Parathyroid adenoma (tissue), 2 donors: ENCODE measurements at regions not wholly inside any gene's neighbourhood (a gene's known extent, or its start where the extent isn't known, plus 50 kb on each side); places are given as distances from the start of the nearest gene placed in this dataset.

Source experiments
- H2AFZ ChIP-seq: fragments of 300-600 bp; sonication (generic); one replicate; pipeline ENCODE4 v1.7.0; 2017; ENCODE audit warnings: antibody characterized with exemption, mild to moderate bottlenecking
- H3K27ac ChIP-seq: fragments of 300-600 bp; sonication (generic); one replicate; pipeline ENCODE4 v1.7.0; 2017
- H3K27me3 ChIP-seq: fragments of 300-600 bp; sonication (generic); one replicate; pipeline ENCODE4 v1.7.0; 2017; ENCODE audit warnings: low read length; ENCODE audit not compliant: control insufficient read depth, insufficient read depth
- H3K36me3 ChIP-seq: fragments of 300-600 bp; sonication (generic); one replicate; pipeline ENCODE4 v1.7.0; 2017; ENCODE audit warnings: low read length; ENCODE audit not compliant: control insufficient read depth, insufficient read depth
- H3K4me1 ChIP-seq: fragments of 300-600 bp; sonication (generic); one replicate; pipeline ENCODE4 v1.7.0; 2017; ENCODE audit warnings: control low read depth
- H3K4me2 ChIP-seq: fragments of 300-600 bp; sonication (generic); one replicate; pipeline ENCODE4 v1.7.0; 2017; ENCODE audit warnings: low read length
- H3K4me3 ChIP-seq: fragments of 300-600 bp; sonication (generic); one replicate; pipeline ENCODE4 v1.7.0; 2017; ENCODE audit warnings: low read depth, low read length
- H3K79me2 ChIP-seq: fragments of 300-600 bp; sonication (generic); one replicate; pipeline ENCODE4 v1.7.0; 2017; ENCODE audit warnings: control low read depth
- H3K9ac ChIP-seq: fragments of 300-600 bp; sonication (generic); one replicate; pipeline ENCODE4 v1.7.0; 2017; ENCODE audit warnings: mild to moderate bottlenecking
- H3K9me3 ChIP-seq: fragments of 300-600 bp; sonication (generic); one replicate; pipeline ENCODE4 v1.7.0; 2017; ENCODE audit warnings: low read length; ENCODE audit not compliant: control insufficient read depth
- TF ChIP-seq, protein P1 (sequence below): fragments of 300-600 bp; sonication (generic); IDR thresholded peaks from one replicate; pipeline ENCODE4 v1.7.0; 2017; ENCODE audit warnings: antibody characterized with exemption, mild to moderate bottlenecking
- donor health status: primary hyperparathyroidism.

DNA sequence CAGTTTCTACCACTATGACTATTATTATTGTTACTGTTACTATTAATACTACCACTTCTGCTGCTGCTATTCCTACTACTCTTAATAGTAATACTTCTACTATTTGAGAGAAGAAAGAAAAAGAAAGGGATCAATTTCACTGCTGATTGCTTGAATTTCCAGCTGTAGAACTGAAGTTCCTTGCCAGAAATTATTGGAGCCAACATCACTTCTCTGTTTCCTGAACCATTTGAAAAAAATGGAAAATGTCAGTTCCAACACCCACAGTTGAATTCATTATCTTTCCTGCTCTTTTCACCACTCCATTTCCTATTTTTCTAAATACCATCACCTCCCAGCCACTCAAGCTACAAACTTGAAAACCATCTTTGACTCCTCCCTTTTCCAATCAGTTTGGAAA is 54.1 kb upstream of the PIK3C2G start:
- Histone ChIP-seq H3K9ac (no peak overlapping the region), H3K9me3 (no peaks in the 10 kb centered on the region), H3K4me1 (no peaks in the 10 kb centered on the region), H2AFZ (no peak overlapping the region), H3K36me3 (no peaks in the 10 kb centered on the region), H3K27ac (no peak overlapping the region), H3K4me2 (no peak overlapping the region), H3K79me2 (no peaks in the 10 kb centered on the region), H3K4me3 (no peak overlapping the region), H3K27me3 (no peaks in the 10 kb centered on the region)
- TF ChIP-seq, protein P1, sequence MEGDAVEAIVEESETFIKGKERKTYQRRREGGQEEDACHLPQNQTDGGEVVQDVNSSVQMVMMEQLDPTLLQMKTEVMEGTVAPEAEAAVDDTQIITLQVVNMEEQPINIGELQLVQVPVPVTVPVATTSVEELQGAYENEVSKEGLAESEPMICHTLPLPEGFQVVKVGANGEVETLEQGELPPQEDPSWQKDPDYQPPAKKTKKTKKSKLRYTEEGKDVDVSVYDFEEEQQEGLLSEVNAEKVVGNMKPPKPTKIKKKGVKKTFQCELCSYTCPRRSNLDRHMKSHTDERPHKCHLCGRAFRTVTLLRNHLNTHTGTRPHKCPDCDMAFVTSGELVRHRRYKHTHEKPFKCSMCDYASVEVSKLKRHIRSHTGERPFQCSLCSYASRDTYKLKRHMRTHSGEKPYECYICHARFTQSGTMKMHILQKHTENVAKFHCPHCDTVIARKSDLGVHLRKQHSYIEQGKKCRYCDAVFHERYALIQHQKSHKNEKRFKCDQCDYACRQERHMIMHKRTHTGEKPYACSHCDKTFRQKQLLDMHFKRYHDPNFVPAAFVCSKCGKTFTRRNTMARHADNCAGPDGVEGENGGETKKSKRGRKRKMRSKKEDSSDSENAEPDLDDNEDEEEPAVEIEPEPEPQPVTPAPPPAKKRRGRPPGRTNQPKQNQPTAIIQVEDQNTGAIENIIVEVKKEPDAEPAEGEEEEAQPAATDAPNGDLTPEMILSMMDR = no peak

DNA sequence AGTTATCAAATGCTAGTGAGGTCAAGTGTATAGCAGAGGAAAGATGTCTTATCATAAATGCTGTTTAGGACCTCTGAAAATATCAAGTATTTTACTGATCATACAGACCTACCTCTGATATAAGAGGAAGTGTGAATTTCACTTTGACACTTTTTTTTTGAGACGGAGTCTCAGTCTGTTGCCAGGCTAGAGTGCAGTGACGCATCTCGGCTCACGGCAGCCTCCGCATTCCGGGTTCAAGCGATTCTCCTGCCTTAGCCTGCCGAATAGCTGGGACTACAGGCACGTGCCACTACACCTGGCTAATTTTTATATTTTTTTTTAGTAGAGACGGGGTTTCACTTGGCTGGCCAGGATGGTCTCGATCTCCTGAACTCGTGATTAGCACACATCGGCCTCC is 55.1 kb upstream of the PIK3C2G start:
- no peak overlapping the region for H3K27ac ChIP-seq
- H3K4me2 ChIP-seq = no peak overlapping the region
- H3K4me3 ChIP-seq = no peak overlapping the region
- TF ChIP-seq, protein P1 = no peak
- no peaks in the 10 kb centered on the region for H3K36me3 ChIP-seq
- no peak overlapping the region for H3K9ac ChIP-seq
- no peaks in the 10 kb centered on the region for H3K4me1 ChIP-seq
- no peaks in the 10 kb centered on the region for H3K9me3 ChIP-seq
- H3K27me3 ChIP-seq = no peaks in the 10 kb centered on the region
- H3K79me2 ChIP-seq = no peaks in the 10 kb centered on the region
- no peak overlapping the region for H2AFZ ChIP-seq

DNA sequence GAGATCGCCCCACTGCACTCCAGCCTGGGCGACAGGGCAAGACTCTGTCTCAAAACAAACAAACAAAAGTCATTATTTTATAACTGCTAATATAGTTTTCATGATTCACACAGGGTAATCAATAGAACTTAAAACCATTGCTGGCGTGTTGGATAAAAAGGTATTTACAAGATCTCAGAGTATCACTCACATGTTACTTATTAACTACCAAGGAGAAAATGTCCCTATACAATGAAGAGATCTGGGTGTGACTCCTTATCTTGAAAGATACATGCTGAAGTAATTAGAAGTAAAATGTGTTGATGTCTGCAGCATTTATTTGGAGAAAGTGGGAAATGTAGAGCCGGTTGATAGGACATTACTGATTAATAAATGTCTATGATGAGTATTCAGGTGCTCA is 57.3 kb upstream of the PIK3C2G start:
- H3K4me1 ChIP-seq = no peaks in the 10 kb centered on the region
- H3K9ac ChIP-seq = no peak overlapping the region
- no peak overlapping the region for H2AFZ ChIP-seq
- no peaks in the 10 kb centered on the region for H3K9me3 ChIP-seq
- H3K27me3 ChIP-seq = no peaks in the 10 kb centered on the region
- no peak overlapping the region for H3K4me2 ChIP-seq
- H3K4me3 ChIP-seq = no peak overlapping the region
- no peak overlapping the region for H3K27ac ChIP-seq
- TF ChIP-seq, protein P1 = no peak
- H3K79me2 ChIP-seq = no peaks in the 10 kb centered on the region
- H3K36me3 ChIP-seq = no peaks in the 10 kb centered on the region

DNA sequence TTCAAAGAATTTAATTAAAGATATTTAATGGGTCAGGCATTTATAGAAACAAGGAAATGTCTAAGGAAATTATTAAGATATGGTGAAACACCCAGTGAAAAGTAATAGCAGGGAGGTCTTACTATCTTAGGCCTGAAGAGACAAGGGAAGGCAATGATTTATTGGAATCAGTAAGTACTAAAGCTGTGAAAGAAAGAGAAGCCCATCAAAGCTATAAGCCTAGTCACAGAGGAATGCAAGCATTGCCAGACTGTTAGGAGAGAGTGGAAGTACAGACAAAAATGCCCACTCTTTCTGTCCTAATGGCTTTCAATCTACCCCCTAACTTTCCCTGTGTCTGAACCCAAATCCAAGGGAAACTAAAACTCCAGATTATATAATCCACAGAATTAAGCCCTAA is 69.2 kb upstream of the PIK3C2G start:
- no peak overlapping the region for H3K27ac ChIP-seq
- H3K9me3 ChIP-seq = no peaks in the 10 kb centered on the region
- TF ChIP-seq, protein P1 = no peak
- no peak overlapping the region for H3K9ac ChIP-seq
- H3K27me3 ChIP-seq = no peaks in the 10 kb centered on the region
- no peaks in the 10 kb centered on the region for H3K4me1 ChIP-seq
- no peak overlapping the region for H3K4me3 ChIP-seq
- no peaks in the 10 kb centered on the region for H3K36me3 ChIP-seq
- no peak overlapping the region for H2AFZ ChIP-seq
- no peak overlapping the region for H3K4me2 ChIP-seq
- H3K79me2 ChIP-seq = no peaks in the 10 kb centered on the region

DNA sequence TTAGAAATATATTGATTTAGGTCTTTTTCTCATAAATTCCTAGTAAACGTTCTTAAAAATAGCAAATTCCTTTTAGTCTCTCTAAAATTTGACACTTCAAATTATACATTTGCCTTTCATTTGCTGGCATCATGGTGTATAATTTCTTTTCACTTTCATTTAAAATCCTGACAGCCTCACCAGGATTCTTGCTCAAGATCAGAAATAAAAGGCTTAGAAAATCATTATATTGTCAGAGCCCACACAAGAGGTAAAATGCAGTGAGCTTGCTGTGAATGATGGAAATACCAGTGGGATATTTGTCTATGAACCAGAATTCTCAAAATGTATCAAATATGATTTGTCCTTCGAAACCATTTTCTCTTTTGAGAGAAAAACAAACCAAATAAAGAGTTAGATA is 78.2 kb upstream of the PIK3C2G start:
- H2AFZ ChIP-seq = no peak overlapping the region
- no peak overlapping the region for H3K4me3 ChIP-seq
- no peaks in the 10 kb centered on the region for H3K36me3 ChIP-seq
- no peak overlapping the region for H3K27ac ChIP-seq
- H3K9ac ChIP-seq = no peak overlapping the region
- H3K4me2 ChIP-seq = no peak overlapping the region
- TF ChIP-seq, protein P1 = no peak
- no peaks in the 10 kb centered on the region for H3K9me3 ChIP-seq
- no peaks in the 10 kb centered on the region for H3K79me2 ChIP-seq
- H3K4me1 ChIP-seq = no peaks in the 10 kb centered on the region
- H3K27me3 ChIP-seq = no peaks in the 10 kb centered on the region
